Mesodermal cell (in vitro differentiated cells): ENCODE measurements at regions not wholly inside any gene's neighbourhood (a gene's known extent, or its start where the extent isn't known, plus 50 kb on each side); places are given as distances from the start of the nearest gene placed in this dataset.

ENCODE experiments used
- H3K27ac ChIP-seq: 2 replicates; pipeline ENCODE4 v1.7.0; 2013; ENCODE audit warnings: mild to moderate bottlenecking, low read depth, low read length, moderate library complexity; ENCODE audit not compliant: severe bottlenecking
- H3K36me3 ChIP-seq: 2 replicates; pipeline ENCODE4 v1.7.1; 2013; ENCODE audit warnings: mild to moderate bottlenecking, low read length, moderate library complexity; ENCODE audit not compliant: control insufficient read depth, insufficient read depth
- H3K4me1 ChIP-seq: one replicate; pipeline ENCODE4 v1.7.1; 2013; ENCODE audit warnings: mild to moderate bottlenecking, low read length; ENCODE audit not compliant: insufficient read depth, control insufficient read depth, poor library complexity, severe bottlenecking
- H3K4me3 ChIP-seq: 2 replicates; pipeline ENCODE4 v1.7.0; 2013; ENCODE audit warnings: low read length, control low read depth, mild to moderate bottlenecking; ENCODE audit not compliant: insufficient read depth, poor library complexity, severe bottlenecking; ENCODE audit errors: extremely low read depth
- H3K9me3 ChIP-seq: 2 replicates; pipeline ENCODE4 v1.7.1; 2013; ENCODE audit warnings: mild to moderate bottlenecking, low read length, moderate library complexity; ENCODE audit not compliant: control insufficient read depth
- WGBS, 2 experiments: methylation state at CpG; one replicate each; pipeline ENCODE4 v1.1.5; 2013; ENCODE audit warnings: missing lambda C conversion rate in 2 of 2; ENCODE audit not compliant: insufficient coverage in 2 of 2; 5-methylcytosine and 5-hydroxymethylcytosine counted together

GRCh38 chr5:87951661-87952060, 317.0 kb downstream of the TMEM161B start:
- no peak overlapping the region for H3K27ac ChIP-seq
- 100% methylated on average over 1 of the region's 1 CpG; no CpG with 5 or more reads in 1 of the 2 experiments for WGBS, 2 experiments
- no peak overlapping the region for H3K4me3 ChIP-seq
- no peaks in the 10 kb centered on the region for H3K36me3 ChIP-seq
- H3K9me3 ChIP-seq, result no peaks in the 10 kb centered on the region
- peaks cover 5% of the 10 kb centered on the region for H3K4me1 ChIP-seq

GRCh38 chr5:87949676-87950631, 318.7 kb downstream of the TMEM161B start:
- peaks cover 5% of the 10 kb centered on the region for H3K4me1 ChIP-seq
- 78 to 96% methylated on average over 3 to 4 of the region's 10 CpGs for WGBS, 2 experiments
- H3K27ac ChIP-seq, result no peak overlapping the region
- no peaks in the 10 kb centered on the region for H3K36me3 ChIP-seq
- H3K4me3 ChIP-seq, result no peak overlapping the region
- no peaks in the 10 kb centered on the region for H3K9me3 ChIP-seq

- Histone ChIP-seq H3K4me1 (peaks cover 5% of the 10 kb centered on the region), H3K4me3 (no peak overlapping the region), H3K9me3 (no peaks in the 10 kb centered on the region), H3K27ac (no peak overlapping the region), H3K36me3 (no peaks in the 10 kb centered on the region)
- 83 to 88% methylated on average over 1 of the region's 2 CpGs for WGBS, 2 experiments
Measured at GRCh38 chr5:87948486-87948885, 320.2 kb downstream of the TMEM161B start.

GRCh38 chr5:87946271-87946670, 322.4 kb downstream of the TMEM161B start:
- H3K4me1 ChIP-seq, result peaks cover 5% of the 10 kb centered on the region
- no peaks in the 10 kb centered on the region for H3K9me3 ChIP-seq
- WGBS, 2 experiments, result 83 to 100% methylated on average over 1 of the region's 4 CpGs
- no peak overlapping the region for H3K4me3 ChIP-seq
- H3K36me3 ChIP-seq, result no peaks in the 10 kb centered on the region
- no peak overlapping the region for H3K27ac ChIP-seq

- 100% methylated on average over 1 of the region's 2 CpGs; no CpG with 5 or more reads in 1 of the 2 experiments for WGBS, 2 experiments
- Histone ChIP-seq H3K4me1 (peaks cover 3% of the 10 kb centered on the region), H3K27ac (no peak overlapping the region)
Measured at GRCh38 chr5:87945286-87945650, 323.4 kb downstream of the TMEM161B start.

GRCh38 chr5:87944553-87945285, 323.9 kb downstream of the TMEM161B start:
- H3K4me3 ChIP-seq, result no peak overlapping the region
- H3K36me3 ChIP-seq, result no peaks in the 10 kb centered on the region
- H3K9me3 ChIP-seq, result no peaks in the 10 kb centered on the region
- H3K4me1 ChIP-seq, result no peaks in the 10 kb centered on the region
- peak overlapping the region; percentile 58 for H3K27ac ChIP-seq
- 18 to 42% methylated on average over 5 to 7 of the region's 9 CpGs for WGBS, 2 experiments

More at GRCh38 chr5:87945286-87945650, 323.4 kb downstream of the TMEM161B start:
- H3K9me3 ChIP-seq, result no peaks in the 10 kb centered on the region
- no peaks in the 10 kb centered on the region for H3K36me3 ChIP-seq
- no peak overlapping the region for H3K4me3 ChIP-seq

GRCh38 chr5:87940775-87941174, 327.9 kb downstream of the TMEM161B start:
- no peak overlapping the region for H3K27ac ChIP-seq
- no peaks in the 10 kb centered on the region for H3K36me3 ChIP-seq
- H3K4me3 ChIP-seq, result no peak overlapping the region
- no peaks in the 10 kb centered on the region for H3K4me1 ChIP-seq
- H3K9me3 ChIP-seq, result no peaks in the 10 kb centered on the region
- WGBS, 2 experiments, result no CpG with 5 or more reads among the region's 4 CpGs

GRCh38 chr5:87936667-87937066, 332.0 kb downstream of the TMEM161B start:
- Histone ChIP-seq H3K4me3 (no peak overlapping the region), H3K4me1 (no peaks in the 10 kb centered on the region), H3K27ac (no peak overlapping the region), H3K36me3 (no peaks in the 10 kb centered on the region), H3K9me3 (no peaks in the 10 kb centered on the region)

- H3K36me3 ChIP-seq, result no peaks in the 10 kb centered on the region
- no peak overlapping the region for H3K27ac ChIP-seq
- WGBS, 2 experiments, result 70 to 93% methylated on average over 5 to 6 of the region's 7 CpGs
- peaks cover 4% of the 10 kb centered on the region for H3K4me1 ChIP-seq
- H3K4me3 ChIP-seq, result no peak overlapping the region
- no peaks in the 10 kb centered on the region for H3K9me3 ChIP-seq
Measured at GRCh38 chr5:87924436-87924835, 344.2 kb downstream of the TMEM161B start.

- Histone ChIP-seq H3K9me3 (peaks cover 6% of the 10 kb centered on the region), H3K4me1 (no peaks in the 10 kb centered on the region), H3K4me3 (no peak overlapping the region), H3K36me3 (no peaks in the 10 kb centered on the region), H3K27ac (no peak overlapping the region)
- 82 to 90% methylated on average over 3 of the region's 4 CpGs for WGBS, 2 experiments
Measured at GRCh38 chr5:87916320-87916719, 352.3 kb downstream of the TMEM161B start.
